NCI-H1436 (cell line): ENCODE measurements at regions not wholly inside any gene's neighbourhood (a gene's known extent, or its start where the extent isn't known, plus 50 kb on each side); places are given as distances from the start of the nearest gene placed in this dataset.

Source experiments
- DNase-seq: peaks from one replicate; lab custom pipeline; 2025; lab: John Stamatoyannopoulos, UW

- DNase-seq, result no peak
Measured at GRCh38 chrX:155682834-155683233, 70.1 kb upstream of the TMLHE start.

GRCh38 chrX:155679715-155680114 lies 67.0 kb upstream of the TMLHE start:
- DNase-seq, result no peak

- DNase-seq, result no peak
Measured at GRCh38 chrX:155673338-155673737, 60.6 kb upstream of the TMLHE start.

GRCh38 chrX:155666741-155667140 lies 54.0 kb upstream of the TMLHE start:
- no peak for DNase-seq
